HG03060 (cell line): ENCODE measurements at regions not wholly inside any gene's neighbourhood (a gene's known extent, or its start where the extent isn't known, plus 50 kb on each side); places are given as distances from the start of the nearest gene placed in this dataset.

Experiments used
- ATAC-seq: cut with Tn5 transposase; IDR thresholded peaks from one replicate; pipeline ENCODE4 v1.9.1; 2021; ENCODE audit warnings: low read depth, moderate number of reproducible peaks; ENCODE audit not compliant: unreplicated experiment

DNA sequence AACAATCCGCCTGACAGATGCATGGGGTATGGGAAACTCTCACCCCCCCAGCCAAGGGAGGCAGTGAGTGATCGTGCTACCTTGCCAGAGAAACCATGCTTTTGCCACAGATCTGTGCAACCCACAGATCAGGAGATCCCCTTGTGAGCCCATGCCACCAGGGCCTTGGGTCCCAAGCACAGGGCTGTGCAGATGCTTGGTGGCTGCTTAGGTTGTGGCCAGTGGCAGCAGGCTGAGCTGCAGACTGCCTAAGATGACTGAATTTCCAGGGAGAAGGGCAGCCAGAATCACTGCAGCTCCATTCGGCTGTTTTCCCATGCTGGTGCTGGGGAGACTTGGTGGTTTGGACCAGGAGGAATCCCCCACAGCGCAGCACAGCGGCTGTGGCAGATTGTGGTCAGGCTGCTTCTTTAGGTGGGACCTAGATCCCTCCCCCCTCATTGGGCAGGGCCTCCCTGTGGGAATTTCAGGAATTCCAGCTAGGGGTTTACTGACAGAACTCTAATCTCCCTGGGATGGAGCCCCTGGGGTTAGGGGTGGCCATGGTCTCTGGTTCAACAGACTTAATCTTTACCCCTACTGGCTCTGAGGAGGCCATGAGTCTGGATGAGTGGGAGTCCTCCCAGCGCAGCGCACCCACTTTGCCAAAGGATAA, 264.6 kb upstream of the DAAM1 start:
- no peak for ATAC-seq

DNA sequence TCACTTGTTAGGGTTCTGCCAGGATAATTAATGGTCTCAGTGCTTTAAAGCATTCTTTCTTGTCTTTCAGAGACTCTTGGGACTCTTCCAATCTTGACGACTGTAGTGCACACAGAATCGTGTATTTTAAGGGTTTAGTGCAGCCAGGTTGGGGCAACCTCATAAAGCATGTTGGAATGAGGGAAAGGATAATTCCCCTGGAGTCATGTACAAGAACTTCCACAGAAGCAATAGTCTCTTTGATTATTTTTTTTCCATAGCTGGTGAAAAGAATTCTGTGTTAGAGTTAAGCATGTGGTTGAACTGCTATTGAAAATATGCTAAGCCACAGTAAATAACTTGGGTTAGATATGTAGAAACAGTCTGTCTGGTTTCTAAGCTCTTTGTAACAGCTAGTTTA, 246.8 kb upstream of the DAAM1 start:
- ATAC-seq, result no peak

DNA sequence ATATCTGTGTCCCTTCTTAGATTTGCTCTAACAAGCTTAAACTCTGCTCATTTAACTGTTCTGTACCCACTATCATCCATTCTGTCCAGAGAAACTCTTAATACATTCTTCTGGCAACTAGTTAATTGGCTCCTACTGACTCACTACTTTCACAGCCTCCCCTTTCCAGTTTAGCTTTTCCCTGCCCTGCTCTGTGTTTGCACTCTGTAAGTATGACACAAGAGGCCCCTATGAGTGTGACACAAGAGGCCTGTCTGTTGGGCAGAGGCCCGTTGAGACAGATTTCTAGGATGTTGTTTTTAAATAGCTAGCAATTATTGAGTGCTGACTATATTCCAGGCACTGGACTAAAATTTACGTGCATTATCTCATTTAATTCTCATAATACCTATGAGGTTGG, 246.0 kb upstream of the DAAM1 start:
- no peak for ATAC-seq

DNA sequence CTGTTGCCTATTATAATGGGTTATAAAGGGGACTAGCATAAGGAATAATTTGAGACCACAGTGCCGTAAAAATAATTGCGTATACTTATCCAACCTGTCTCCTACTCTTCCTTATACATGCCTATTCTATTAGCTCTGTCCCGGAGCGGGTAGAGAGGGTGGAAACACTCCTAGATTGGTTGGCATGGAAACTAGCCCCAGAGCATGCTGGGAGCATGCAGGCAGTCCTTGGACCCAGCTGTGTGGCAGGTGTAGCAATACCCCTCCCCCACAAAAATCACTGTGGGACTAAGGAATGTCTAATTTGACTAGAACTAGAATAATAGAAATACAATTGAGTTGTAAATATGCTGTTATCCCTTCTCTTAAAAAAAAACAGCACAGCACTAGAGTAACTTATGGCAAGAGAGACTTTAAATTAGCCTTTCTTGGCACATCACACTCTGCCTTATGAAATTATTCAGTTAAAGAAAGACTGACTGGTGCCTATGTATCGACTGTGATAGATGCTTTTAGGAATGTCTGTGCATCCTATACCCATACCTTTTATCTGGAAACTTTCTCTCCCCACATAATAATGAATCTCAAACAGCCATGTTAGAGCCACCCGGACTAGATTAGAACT, 244.0 kb upstream of the DAAM1 start:
- ATAC-seq, result no peak

DNA sequence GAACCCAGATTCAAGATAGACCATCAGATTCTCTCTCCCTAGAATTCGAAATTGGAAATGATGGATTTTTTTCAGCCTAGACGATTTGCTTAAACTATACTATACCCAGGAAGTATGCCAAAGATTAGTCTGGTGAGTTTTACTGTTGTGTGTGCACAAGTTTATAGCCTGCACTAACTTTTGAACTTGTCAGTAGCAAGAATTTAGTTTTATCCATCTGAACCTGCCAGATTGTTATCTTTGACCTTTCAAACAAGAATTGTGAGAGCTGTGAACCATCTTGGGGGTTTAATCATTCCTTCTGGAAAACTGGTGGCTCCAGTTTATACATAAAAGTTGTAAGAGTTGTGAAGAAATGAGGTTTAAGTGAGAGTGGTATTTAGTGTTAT, 243.5 kb upstream of the DAAM1 start:
- ATAC-seq, result no peak

DNA sequence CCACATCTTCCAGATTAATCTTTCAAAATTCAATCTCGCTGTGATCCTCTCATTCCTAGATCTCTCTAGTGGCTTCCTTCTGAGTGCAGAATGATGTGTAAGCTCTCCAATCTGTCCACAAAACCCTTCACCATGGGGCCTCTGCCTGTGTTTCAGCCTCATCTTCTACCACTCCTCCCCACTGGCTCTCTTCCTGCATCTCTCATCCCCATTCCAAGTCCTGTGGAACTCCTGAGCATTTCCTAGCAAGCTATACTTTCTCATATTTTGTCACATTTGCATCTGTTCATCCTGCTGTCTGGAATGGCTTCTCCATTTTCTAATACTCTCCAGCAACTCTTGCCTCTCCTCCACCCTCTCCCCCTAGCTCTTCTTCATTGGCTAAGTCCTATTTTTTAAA, 242.0 kb upstream of the DAAM1 start:
- no peak for ATAC-seq

DNA sequence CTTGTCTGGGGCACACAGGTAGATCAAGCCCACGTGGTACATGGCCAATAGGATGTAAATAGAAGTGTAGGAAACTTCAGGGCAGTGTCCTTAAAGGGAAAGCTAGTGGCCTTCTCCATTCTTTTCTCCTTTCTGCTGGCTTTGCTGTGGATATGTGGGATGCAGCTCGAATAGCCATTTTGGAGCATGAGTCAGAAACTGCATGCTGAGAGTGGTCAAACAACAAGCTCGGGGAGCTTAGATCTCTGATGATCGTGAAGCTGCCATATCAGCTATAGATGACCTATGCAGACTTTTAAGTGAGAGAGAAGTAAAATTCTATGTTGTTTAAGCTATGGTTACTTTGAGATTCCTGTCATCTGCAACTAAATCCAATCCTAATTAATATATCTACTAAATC, 241.3 kb upstream of the DAAM1 start:
- no peak for ATAC-seq

DNA sequence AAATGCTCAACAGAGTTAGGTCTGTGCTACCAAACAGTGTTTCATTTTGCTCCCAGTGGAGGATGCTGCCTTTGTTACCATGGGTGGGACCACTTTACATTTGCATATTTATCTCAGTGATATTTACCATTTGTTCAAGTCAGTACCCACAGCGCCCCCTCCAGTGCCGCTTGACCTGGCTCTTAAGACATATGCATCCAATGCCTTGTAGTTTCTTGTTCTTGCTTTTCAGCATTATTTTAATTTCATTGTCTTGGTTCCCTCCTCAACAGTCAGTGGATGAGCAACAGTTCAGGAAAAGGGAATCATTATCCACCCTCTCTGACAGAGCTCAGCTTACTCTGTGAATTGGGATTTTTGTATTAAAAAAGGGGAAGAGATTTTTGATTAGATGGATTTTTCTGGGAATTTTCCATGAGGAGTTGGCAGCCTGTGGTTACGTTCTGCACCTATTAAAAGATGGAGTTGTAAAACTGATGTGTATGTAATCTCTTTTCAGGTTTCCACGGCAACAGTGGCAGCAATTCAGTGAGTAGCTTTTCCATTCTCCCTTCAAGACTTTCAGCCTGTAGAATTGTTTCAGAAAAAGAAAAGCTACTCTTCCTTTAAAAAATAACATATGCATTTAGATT, 240.5 kb upstream of the DAAM1 start:
- no peak for ATAC-seq

DNA sequence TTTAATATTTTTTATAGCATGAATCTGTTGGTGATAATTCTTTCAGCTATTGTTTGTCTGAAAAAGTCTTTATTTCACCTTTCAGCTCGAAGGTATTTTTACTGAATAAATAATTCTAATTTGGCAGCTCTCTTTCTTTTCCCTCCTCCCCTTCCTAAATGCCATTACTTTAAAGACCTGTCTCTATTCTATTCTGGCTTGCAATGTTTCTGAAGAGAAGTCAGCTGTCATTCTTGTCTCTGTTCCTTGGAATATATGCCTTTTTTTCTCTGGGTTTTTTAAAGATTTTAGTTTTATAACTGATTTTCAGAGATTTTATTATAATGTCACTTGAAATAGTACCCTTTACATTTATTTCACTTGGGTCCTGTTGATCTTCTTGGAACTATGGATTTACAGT, 237.9 kb upstream of the DAAM1 start:
- no peak for ATAC-seq

DNA sequence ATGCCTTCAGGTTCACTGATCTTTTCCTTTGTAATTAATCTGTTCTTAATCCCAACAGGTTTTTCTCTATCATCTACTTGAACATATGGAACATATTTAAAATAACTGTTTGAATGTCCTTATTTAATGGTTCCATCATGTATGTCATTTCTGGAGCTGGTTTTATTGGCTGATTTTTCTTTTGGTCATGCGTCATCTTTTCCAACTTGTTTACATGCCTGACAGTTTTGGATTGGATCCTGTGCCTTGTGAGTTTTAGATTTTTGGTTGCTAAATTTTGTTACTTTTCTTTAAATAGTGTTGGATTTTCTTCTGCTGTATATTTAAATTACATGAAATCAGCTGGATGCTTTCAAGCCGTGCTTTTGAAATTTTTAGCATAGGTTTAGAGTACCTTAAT, 237.3 kb upstream of the DAAM1 start:
- ATAC-seq, result no peak

DNA sequence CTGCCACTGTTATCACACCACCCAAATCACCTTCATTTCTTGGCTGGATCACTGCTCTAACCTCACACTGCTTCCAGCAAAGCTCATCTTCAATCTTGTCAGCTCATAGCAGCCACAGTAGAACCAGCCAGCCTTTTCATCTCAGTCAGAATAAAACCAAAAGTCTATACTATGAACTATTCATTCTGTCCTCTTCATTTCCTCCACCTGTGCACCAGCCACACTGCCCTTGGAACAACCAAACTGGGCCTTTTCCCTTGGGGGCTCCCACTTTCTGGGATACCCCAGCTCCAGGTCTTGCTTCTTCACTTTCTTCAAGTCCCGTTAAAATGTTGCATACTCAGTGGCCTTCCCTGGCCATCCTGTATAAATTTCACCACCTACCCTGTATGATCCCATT, 234.4 kb upstream of the DAAM1 start:
- no peak for ATAC-seq

DNA sequence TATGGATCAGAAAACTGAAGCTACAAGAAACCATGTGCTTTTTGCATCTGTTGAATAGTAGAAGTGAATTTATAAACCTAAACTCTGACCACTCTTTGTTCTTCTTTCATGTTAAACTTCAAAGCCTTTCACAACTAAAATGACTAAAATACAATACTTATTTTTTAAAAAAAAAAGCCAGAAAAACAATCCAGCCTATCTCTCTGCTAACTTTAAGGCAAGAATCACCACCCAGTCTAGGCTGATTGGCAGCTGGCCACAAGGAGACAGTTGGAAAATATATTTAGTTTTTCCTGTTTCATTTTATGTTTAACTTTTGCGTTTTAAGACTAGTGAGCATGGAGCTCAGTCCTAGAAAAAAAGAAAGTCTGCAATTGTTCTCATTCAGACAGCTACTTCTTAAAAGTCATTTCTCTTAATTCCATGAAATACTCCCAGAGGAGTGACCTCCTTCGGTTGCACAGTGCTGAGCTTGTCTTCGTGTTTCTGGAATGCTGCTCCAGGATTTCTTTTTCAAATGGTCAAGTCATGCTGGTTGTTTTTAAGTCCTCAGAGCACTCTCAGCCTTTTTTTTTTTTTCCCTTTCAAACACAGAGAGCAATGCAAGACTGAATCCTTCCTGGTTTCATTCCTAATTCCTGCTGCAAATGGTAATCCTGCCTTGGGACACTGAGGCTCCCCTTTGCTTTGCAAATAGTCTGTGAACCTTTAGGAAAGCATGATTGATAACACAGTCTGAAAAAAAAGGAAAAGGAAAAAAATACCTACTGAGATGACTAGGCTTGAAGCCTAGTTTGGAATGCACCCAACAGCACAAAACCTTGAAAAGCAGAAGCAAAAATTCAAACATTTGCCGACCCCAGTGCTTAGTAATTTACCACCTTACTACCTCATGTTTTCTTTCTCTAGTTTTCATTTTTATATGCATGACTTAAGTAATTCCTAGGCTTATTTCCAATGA, 233.3 kb upstream of the DAAM1 start:
- no peak for ATAC-seq

DNA sequence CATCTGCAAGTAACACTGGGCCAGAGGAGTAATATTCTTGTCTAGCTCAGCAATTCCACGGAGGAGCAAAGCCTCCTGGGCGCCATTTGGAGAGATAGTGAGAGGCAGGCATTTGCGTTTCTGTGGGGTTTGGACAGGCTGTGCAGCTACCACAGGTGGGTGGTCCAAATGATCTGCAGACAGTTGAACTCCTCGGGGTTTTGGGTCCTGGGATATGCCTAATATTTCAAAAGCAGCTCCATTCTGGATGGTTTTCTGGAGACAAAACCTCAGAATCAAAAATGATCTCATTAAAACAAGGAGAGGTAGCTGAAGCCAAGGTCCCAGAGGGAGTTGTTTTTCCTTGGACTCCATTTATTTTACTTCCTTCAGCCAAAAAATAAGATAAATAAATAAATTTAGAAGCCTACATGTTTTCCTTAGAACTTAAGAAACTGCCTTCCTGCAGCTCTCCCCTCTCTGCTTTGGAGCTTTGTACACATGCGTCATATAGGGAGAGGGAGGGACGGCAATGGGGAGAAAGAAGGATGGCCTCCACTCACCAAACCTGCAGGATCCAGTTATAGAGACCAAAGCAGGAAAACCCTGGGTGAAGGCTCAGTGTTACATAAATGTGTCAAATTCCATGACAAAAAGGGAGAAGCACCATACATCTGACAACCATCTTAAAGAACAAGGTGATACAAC, 227.3 kb upstream of the DAAM1 start:
- no peak for ATAC-seq

DNA sequence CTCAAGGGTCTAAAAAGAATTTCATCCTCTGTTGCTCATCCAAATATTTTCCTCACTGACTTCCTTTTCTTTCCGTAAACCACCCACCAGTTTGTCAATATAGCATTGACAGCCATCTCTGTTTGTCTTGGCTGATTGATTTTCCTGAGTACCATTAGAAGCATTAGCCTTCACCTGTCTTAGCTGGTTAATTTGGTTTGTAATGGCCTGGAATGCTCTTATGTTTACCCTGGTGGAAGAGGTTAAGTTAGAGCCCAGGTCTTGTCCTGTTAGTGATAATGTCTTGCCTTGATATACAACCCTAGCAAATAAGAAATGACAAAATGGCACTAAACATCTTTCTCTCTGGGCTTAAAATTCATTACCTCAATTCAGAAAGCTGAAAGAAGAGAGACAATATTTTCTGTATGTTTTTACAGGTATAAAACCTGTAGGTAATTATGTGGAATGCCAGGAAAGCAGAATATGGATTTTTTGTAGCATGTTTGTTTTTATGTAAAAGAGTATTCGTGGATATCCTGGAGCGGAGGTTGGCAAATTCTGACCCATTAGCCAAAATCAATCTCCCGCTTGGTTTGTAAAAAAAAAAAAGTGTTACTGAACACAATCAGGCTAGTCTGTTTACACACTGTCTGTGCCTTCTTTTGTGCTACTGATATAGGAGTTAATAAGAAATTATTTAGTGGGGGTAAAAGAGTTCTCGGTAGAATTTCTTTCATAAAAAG, 224.4 kb upstream of the DAAM1 start:
- ATAC-seq, result no peak

DNA sequence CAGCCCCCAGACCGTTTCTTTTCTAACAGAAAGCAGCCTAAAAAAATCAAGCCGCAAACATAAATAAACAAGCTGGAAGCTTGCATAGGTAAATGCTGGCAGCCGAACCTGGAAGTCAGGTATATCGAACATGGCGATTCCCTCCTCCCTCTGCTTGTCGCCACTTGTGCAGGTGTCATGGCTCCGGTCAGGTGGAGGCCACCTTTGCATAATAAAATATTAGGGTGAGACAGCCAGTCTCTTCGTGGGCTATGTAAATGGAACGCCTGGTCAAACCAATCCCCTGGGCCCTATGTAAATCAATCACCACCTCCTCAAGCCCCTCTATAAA, 223.9 kb upstream of the DAAM1 start:
- ATAC-seq, result no peak

DNA sequence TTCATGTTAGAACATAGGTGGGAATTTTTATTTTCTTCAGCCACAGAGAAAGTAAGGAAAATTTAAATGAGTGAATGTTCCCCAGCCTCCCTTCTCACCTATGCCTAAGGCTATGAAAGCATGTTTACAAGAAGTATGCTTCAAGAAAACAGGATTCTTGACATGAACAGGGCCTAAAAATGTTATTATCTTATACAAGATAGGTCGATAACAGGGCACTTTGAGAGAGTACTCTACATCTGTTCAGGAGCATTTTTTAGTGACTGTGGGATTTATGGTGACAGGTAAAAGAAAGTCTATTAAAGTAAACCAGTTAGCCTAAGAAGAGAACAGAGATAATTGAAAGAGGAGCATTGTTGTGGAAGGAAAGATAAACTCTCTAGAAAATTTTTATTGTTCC, 222.9 kb upstream of the DAAM1 start:
- ATAC-seq, result no peak

DNA sequence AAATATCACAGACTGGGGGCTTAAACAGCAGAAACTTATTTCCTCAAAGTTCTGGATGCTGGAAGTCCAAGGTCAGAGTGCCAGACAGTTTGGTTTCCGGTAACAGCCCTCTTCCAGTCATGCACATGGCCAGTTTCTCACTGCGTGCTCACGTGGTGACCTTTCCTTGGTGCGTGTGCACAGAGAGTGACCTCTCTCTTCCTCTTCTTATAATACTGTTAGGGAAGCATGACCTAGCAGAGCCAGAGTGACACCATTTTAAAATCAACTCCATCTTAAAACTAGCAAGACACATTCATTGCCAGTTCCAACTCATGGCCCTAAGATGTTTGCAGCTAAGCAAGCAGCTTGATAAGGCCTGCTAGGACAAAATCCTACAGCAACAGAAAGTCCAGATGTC, 221.5 kb upstream of the DAAM1 start:
- ATAC-seq, result no peak

DNA sequence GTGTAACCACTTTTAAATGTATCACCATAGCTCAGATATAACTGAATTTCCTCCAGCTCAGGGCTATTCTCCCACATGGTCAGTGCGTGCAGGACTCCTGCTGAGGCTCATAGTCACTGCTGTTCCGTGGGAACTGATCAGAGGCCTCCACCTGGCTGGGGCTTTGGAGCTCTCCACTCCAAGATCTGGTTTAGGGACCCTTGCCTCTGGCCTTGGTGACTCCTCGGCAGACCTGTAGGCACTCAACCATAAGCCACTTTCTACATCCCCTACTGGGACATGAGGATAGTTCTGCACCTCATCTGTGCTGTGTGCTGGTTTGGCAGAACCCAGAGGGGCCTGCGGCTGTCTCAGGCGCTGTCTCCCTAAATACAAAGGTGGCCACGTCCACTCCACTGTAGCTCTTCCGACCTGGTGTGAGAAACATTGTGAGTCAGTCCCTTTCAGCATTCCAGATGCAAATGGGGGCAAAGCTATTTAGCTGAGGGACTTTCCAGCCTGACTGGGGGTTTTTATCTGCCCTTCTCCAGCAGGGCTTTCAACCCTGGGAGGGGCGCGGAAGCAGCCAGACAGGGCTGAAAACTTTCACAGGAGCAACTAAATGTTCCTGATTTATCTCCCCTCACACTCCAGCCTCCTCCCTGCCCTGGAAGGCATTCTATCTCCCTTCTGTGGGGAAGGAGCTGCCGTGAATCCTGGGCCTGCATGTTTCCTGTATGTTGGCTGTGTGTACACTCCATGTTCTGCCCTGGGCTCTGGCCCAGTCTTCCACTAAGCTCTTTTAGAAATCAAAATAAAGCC, 218.3 kb upstream of the DAAM1 start:
- no peak for ATAC-seq
